ENCODE measurements at regions not wholly inside any gene's neighbourhood (a gene's known extent, or its start where the extent isn't known, plus 50 kb on each side); places are given as distances from the start of the nearest gene placed in this dataset.
"Not testable (repeated sequence)": the region's sequence is repeated elsewhere in the genome, so short reads cannot be mapped to it uniquely, and the experiment has no call there.

- H3K9ac ChIP-seq (ENCODE audit: insufficient read length, low read depth): no peak overlapping the region
- H3K36me3 ChIP-seq (ENCODE audit: insufficient read depth, insufficient read length, low read length): no peaks in the 10 kb centered on the region
- H3K9me3 ChIP-seq (ENCODE audit: insufficient read depth, low read length): no peaks in the 10 kb centered on the region
- no peak overlapping the region for H3K4me3 ChIP-seq (ENCODE audit: insufficient read length, low read depth)
- TF ChIP-seq ZNF274 (IDR thresholded peaks at IDR 0.05; ENCODE audit: low read depth, low read length) (no peak), SUZ12 (IDR thresholded peaks at IDR 0.05; ENCODE audit: extremely low read depth, insufficient read depth, insufficient read length) (no peak), YY1 (IDR thresholded peaks at IDR 0.05; ENCODE audit: insufficient read depth, insufficient read length) (no peak)
- no peaks in the 10 kb centered on the region for H3K27me3 ChIP-seq (ENCODE audit: insufficient read depth, insufficient read length)
- H3K4me1 ChIP-seq (ENCODE audit: insufficient read depth, insufficient read length): no peaks in the 10 kb centered on the region
- no peak for DNase-seq (ENCODE audit: low read depth, low spot score)
These were observed 329.9 kb downstream of the FGFR2 start for GRCh38 chr10:121268363-121268762.

GRCh38 chr10:121268863-121269432 is 329.3 kb downstream of the FGFR2 start:
- Histone ChIP-seq H3K9me3 (ENCODE audit: insufficient read depth, low read length) (no peaks in the 10 kb centered on the region), H3K4me3 (ENCODE audit: insufficient read length, low read depth) (no peak overlapping the region), H3K9ac (ENCODE audit: insufficient read length, low read depth) (no peak overlapping the region), H3K27me3 (ENCODE audit: insufficient read depth, insufficient read length) (no peaks in the 10 kb centered on the region), H3K4me1 (ENCODE audit: insufficient read depth, insufficient read length) (no peaks in the 10 kb centered on the region), H3K36me3 (ENCODE audit: insufficient read depth, insufficient read length, low read length) (no peaks in the 10 kb centered on the region)
- TF ChIP-seq ZNF274 (IDR thresholded peaks at IDR 0.05; ENCODE audit: low read depth, low read length): no peak
- TF ChIP-seq SUZ12 (IDR thresholded peaks at IDR 0.05; ENCODE audit: extremely low read depth, insufficient read depth, insufficient read length): no peak
- no peak for TF ChIP-seq YY1 (IDR thresholded peaks at IDR 0.05; ENCODE audit: insufficient read depth, insufficient read length)
- no peak for DNase-seq (ENCODE audit: low read depth, low spot score)

- Histone ChIP-seq H3K4me3 (ENCODE audit: insufficient read length, low read depth) (no peak overlapping the region), H3K36me3 (ENCODE audit: insufficient read depth, insufficient read length, low read length) (no peaks in the 10 kb centered on the region), H3K9ac (ENCODE audit: insufficient read length, low read depth) (no peak overlapping the region), H3K9me3 (ENCODE audit: insufficient read depth, low read length) (no peaks in the 10 kb centered on the region), H3K27me3 (ENCODE audit: insufficient read depth, insufficient read length) (no peaks in the 10 kb centered on the region), H3K4me1 (ENCODE audit: insufficient read depth, insufficient read length) (no peaks in the 10 kb centered on the region)
- TF ChIP-seq SUZ12 (IDR thresholded peaks at IDR 0.05; ENCODE audit: extremely low read depth, insufficient read depth, insufficient read length) (no peak), YY1 (IDR thresholded peaks at IDR 0.05; ENCODE audit: insufficient read depth, insufficient read length) (no peak), ZNF274 (IDR thresholded peaks at IDR 0.05; ENCODE audit: low read depth, low read length) (no peak)
- no peak for DNase-seq (ENCODE audit: low read depth, low spot score)
These were observed 327.3 kb downstream of the FGFR2 start for GRCh38 chr10:121270906-121271305.

- Histone ChIP-seq H3K36me3 (ENCODE audit: insufficient read depth, insufficient read length, low read length) (no peaks in the 10 kb centered on the region), H3K9ac (ENCODE audit: insufficient read length, low read depth) (no peak overlapping the region), H3K27me3 (ENCODE audit: insufficient read depth, insufficient read length) (no peaks in the 10 kb centered on the region), H3K9me3 (ENCODE audit: insufficient read depth, low read length) (no peaks in the 10 kb centered on the region), H3K4me3 (ENCODE audit: insufficient read length, low read depth) (no peak overlapping the region), H3K4me1 (ENCODE audit: insufficient read depth, insufficient read length) (no peaks in the 10 kb centered on the region)
- no peak for TF ChIP-seq SUZ12 (IDR thresholded peaks at IDR 0.05; ENCODE audit: extremely low read depth, insufficient read depth, insufficient read length)
- TF ChIP-seq YY1 (IDR thresholded peaks at IDR 0.05; ENCODE audit: insufficient read depth, insufficient read length): no peak
- DNase-seq (ENCODE audit: low read depth, low spot score): no peak
These were observed 322.2 kb downstream of the FGFR2 start for GRCh38 chr10:121276046-121276445.

GRCh38 chr10:121276822-121277221 is 321.4 kb downstream of the FGFR2 start:
- Histone ChIP-seq H3K36me3 (ENCODE audit: insufficient read depth, insufficient read length, low read length) (no peaks in the 10 kb centered on the region), H3K27me3 (ENCODE audit: insufficient read depth, insufficient read length) (no peaks in the 10 kb centered on the region), H3K4me1 (ENCODE audit: insufficient read depth, insufficient read length) (no peaks in the 10 kb centered on the region), H3K9ac (ENCODE audit: insufficient read length, low read depth) (no peak overlapping the region), H3K9me3 (ENCODE audit: insufficient read depth, low read length) (no peaks in the 10 kb centered on the region), H3K4me3 (ENCODE audit: insufficient read length, low read depth) (no peak overlapping the region)
- TF ChIP-seq YY1 (IDR thresholded peaks at IDR 0.05; ENCODE audit: insufficient read depth, insufficient read length) (no peak), ZNF274 (IDR thresholded peaks at IDR 0.05; ENCODE audit: low read depth, low read length) (no peak)
- DNase-seq (ENCODE audit: low read depth, low spot score): no peak

GRCh38 chr10:121278386-121278785 is 319.9 kb downstream of the FGFR2 start:
- H3K36me3 ChIP-seq (ENCODE audit: insufficient read depth, insufficient read length, low read length); H3K4me1 ChIP-seq (ENCODE audit: insufficient read depth, insufficient read length); DNase-seq (ENCODE audit: low read depth, low spot score); H3K27me3 ChIP-seq (ENCODE audit: insufficient read depth, insufficient read length); H3K9me3 ChIP-seq (ENCODE audit: insufficient read depth, low read length); H3K9ac ChIP-seq (ENCODE audit: insufficient read length, low read depth); H3K4me3 ChIP-seq (ENCODE audit: insufficient read length, low read depth): not testable (repeated sequence)

- TF ChIP-seq ZNF274 (IDR thresholded peaks at IDR 0.05; ENCODE audit: low read depth, low read length): no peak
- no peak for TF ChIP-seq YY1 (IDR thresholded peaks at IDR 0.05; ENCODE audit: insufficient read depth, insufficient read length)
- no peak for TF ChIP-seq SUZ12 (IDR thresholded peaks at IDR 0.05; ENCODE audit: extremely low read depth, insufficient read depth, insufficient read length)
- Histone ChIP-seq H3K4me3 (ENCODE audit: insufficient read length, low read depth) (no peak overlapping the region), H3K4me1 (ENCODE audit: insufficient read depth, insufficient read length) (no peaks in the 10 kb centered on the region), H3K36me3 (ENCODE audit: insufficient read depth, insufficient read length, low read length) (no peaks in the 10 kb centered on the region), H3K27me3 (ENCODE audit: insufficient read depth, insufficient read length) (no peaks in the 10 kb centered on the region), H3K9me3 (ENCODE audit: insufficient read depth, low read length) (no peaks in the 10 kb centered on the region), H3K9ac (ENCODE audit: insufficient read length, low read depth) (no peak overlapping the region)
- DNase-seq (ENCODE audit: low read depth, low spot score): no peak
These were observed 316.7 kb downstream of the FGFR2 start for GRCh38 chr10:121281576-121281975.

GRCh38 chr10:121282264-121282663 is 316.0 kb downstream of the FGFR2 start:
- H3K9ac ChIP-seq (ENCODE audit: insufficient read length, low read depth): no peak overlapping the region
- H3K36me3 ChIP-seq (ENCODE audit: insufficient read depth, insufficient read length, low read length): no peaks in the 10 kb centered on the region
- H3K9me3 ChIP-seq (ENCODE audit: insufficient read depth, low read length): no peaks in the 10 kb centered on the region
- no peaks in the 10 kb centered on the region for H3K27me3 ChIP-seq (ENCODE audit: insufficient read depth, insufficient read length)
- DNase-seq (ENCODE audit: low read depth, low spot score): no peak
- no peak overlapping the region for H3K4me3 ChIP-seq (ENCODE audit: insufficient read length, low read depth)
- TF ChIP-seq ZNF274 (IDR thresholded peaks at IDR 0.05; ENCODE audit: low read depth, low read length): no peak
- TF ChIP-seq YY1 (IDR thresholded peaks at IDR 0.05; ENCODE audit: insufficient read depth, insufficient read length): no peak
- no peaks in the 10 kb centered on the region for H3K4me1 ChIP-seq (ENCODE audit: insufficient read depth, insufficient read length)
